ENCODE measurements at regions not wholly inside any gene's neighbourhood (a gene's known extent, or its start where the extent isn't known, plus 50 kb on each side); places are given as distances from the start of the nearest gene placed in this dataset.
A peak's percentile ranks its signal among the peaks of the same experiment; 100 is the strongest.
"Not testable (repeated sequence)": the region's sequence is repeated elsewhere in the genome, so short reads cannot be mapped to it uniquely, and the experiment has no call there.

GRCh38 chr3:159258934-159259333 is 457.1 kb downstream of the MFSD1 start:
- Mint-ChIP-seq H3K9me3 (no peaks in the 10 kb centered on the region), H3K36me3 (no peaks in the 10 kb centered on the region), H3K4me1 (no peaks in the 10 kb centered on the region), H3K27me3 (ENCODE audit: insufficient read depth, low read depth) (peaks cover 6% of the 10 kb centered on the region), H3K4me3 (no peak overlapping the region), H3K27ac (no peak overlapping the region)
- H3K27ac ChIP-seq = no peak overlapping the region
- H3K79me2 ChIP-seq (ENCODE audit: low read depth) = no peaks in the 10 kb centered on the region
- H3F3A ChIP-seq (ENCODE audit: low read depth) = no peaks in the 10 kb centered on the region
- H3K27me3 ChIP-seq = peaks cover 14% of the 10 kb centered on the region
- no peak overlapping the region for H3K4me3 ChIP-seq
- H3K9ac ChIP-seq = no peak overlapping the region
- no peaks in the 10 kb centered on the region for H3K9me3 ChIP-seq (ENCODE audit: low read depth)
- H3K4me1 ChIP-seq = no peaks in the 10 kb centered on the region
- TF ChIP-seq EZH2phosphoT487 (IDR thresholded peaks at IDR 0.05) (no peak), CTCF (IDR thresholded peaks at IDR 0.05) (no peak), EZH2 (IDR thresholded peaks at IDR 0.05) (no peak)
- no peak overlapping the region for H3K4me2 ChIP-seq
- no peaks in the 10 kb centered on the region for H3K36me3 ChIP-seq
- H4K20me1 ChIP-seq (ENCODE audit: low read depth) = no peaks in the 10 kb centered on the region
- DNase-seq (ENCODE audit: low spot score) = no peak
- H2AFZ ChIP-seq (replicated peaks) = no peak overlapping the region

- TF ChIP-seq CTCF (IDR thresholded peaks at IDR 0.05) (peak; percentile 89), EZH2phosphoT487 (IDR thresholded peaks at IDR 0.05) (no peak)
Measured at GRCh38 chr3:159260049-159260662, 458.3 kb downstream of the MFSD1 start.

GRCh38 chr3:159261333-159261732 is 459.5 kb downstream of the MFSD1 start:
- not testable (repeated sequence) for H3K79me2 ChIP-seq (ENCODE audit: low read depth); H3K9me3 ChIP-seq (ENCODE audit: low read depth)

More at GRCh38 chr3:159260049-159260662, 458.3 kb downstream of the MFSD1 start:
- Histone ChIP-seq H3F3A (ENCODE audit: low read depth) (no peaks in the 10 kb centered on the region), H3K27me3 (peaks cover 10% of the 10 kb centered on the region), H3K9me3 (ENCODE audit: low read depth) (no peaks in the 10 kb centered on the region), H3K4me2 (no peak overlapping the region), H3K36me3 (no peaks in the 10 kb centered on the region), H3K9ac (no peak overlapping the region), H3K4me1 (no peaks in the 10 kb centered on the region), H3K27ac (no peak overlapping the region), H4K20me1 (ENCODE audit: low read depth) (no peaks in the 10 kb centered on the region), H2AFZ (replicated peaks) (no peak overlapping the region), H3K79me2 (ENCODE audit: low read depth) (no peaks in the 10 kb centered on the region), H3K4me3 (no peak overlapping the region)
- Mint-ChIP-seq H3K27ac (no peak overlapping the region), H3K4me1 (no peaks in the 10 kb centered on the region), H3K9me3 (no peaks in the 10 kb centered on the region), H3K4me3 (no peak overlapping the region), H3K27me3 (ENCODE audit: insufficient read depth, low read depth) (peaks cover 4% of the 10 kb centered on the region), H3K36me3 (no peaks in the 10 kb centered on the region)
- DNase-seq (ENCODE audit: low spot score) = peak; percentile 77

GRCh38 chr3:159263750-159264553 is 462.1 kb downstream of the MFSD1 start:
- H3K4me3 ChIP-seq = no peak overlapping the region
- Mint-ChIP-seq H3K27me3 (ENCODE audit: insufficient read depth, low read depth) (no peaks in the 10 kb centered on the region), H3K36me3 (no peaks in the 10 kb centered on the region), H3K4me1 (no peaks in the 10 kb centered on the region), H3K4me3 (no peak overlapping the region), H3K27ac (no peak overlapping the region), H3K9me3 (no peaks in the 10 kb centered on the region)
- no peak overlapping the region for H2AFZ ChIP-seq (replicated peaks)
- no peaks in the 10 kb centered on the region for H3K79me2 ChIP-seq (ENCODE audit: low read depth)
- no peaks in the 10 kb centered on the region for H3K4me1 ChIP-seq
- H3F3A ChIP-seq (ENCODE audit: low read depth) = no peaks in the 10 kb centered on the region
- H3K9me3 ChIP-seq (ENCODE audit: low read depth) = no peaks in the 10 kb centered on the region
- no peak overlapping the region for H3K4me2 ChIP-seq
- DNase-seq (ENCODE audit: low spot score) = peak; percentile 61
- no peak for TF ChIP-seq EZH2phosphoT487 (IDR thresholded peaks at IDR 0.05)
- peak; percentile 80 for TF ChIP-seq CTCF (IDR thresholded peaks at IDR 0.05)
- no peak for TF ChIP-seq EZH2 (IDR thresholded peaks at IDR 0.05)
- no peak overlapping the region for H3K27ac ChIP-seq
- H4K20me1 ChIP-seq (ENCODE audit: low read depth) = no peaks in the 10 kb centered on the region
- H3K36me3 ChIP-seq = no peaks in the 10 kb centered on the region
- H3K9ac ChIP-seq = no peak overlapping the region
- peaks cover 9% of the 10 kb centered on the region for H3K27me3 ChIP-seq

More at GRCh38 chr3:159261333-159261732, 459.5 kb downstream of the MFSD1 start:
- not testable (repeated sequence) for H3K9me3 Mint-ChIP-seq; H3K4me1 ChIP-seq; H3K4me3 Mint-ChIP-seq; DNase-seq (ENCODE audit: low spot score); H3F3A ChIP-seq (ENCODE audit: low read depth); H3K9ac ChIP-seq; H3K27me3 Mint-ChIP-seq (ENCODE audit: insufficient read depth, low read depth); H3K36me3 ChIP-seq; H4K20me1 ChIP-seq (ENCODE audit: low read depth); H3K27ac ChIP-seq; H3K27ac Mint-ChIP-seq; H3K4me2 ChIP-seq; H3K4me3 ChIP-seq; H3K36me3 Mint-ChIP-seq; H3K27me3 ChIP-seq; H2AFZ ChIP-seq (replicated peaks); H3K4me1 Mint-ChIP-seq
